ENCODE measurements at regions not wholly inside any gene's neighbourhood (a gene's known extent, or its start where the extent isn't known, plus 50 kb on each side); places are given as distances from the start of the nearest gene placed in this dataset.

- TF ChIP-seq POLR2AphosphoS5 (IDR thresholded peaks at IDR 0.05; ENCODE audit: low read depth) (no peak), EZH2 (IDR thresholded peaks at IDR 0.05; ENCODE audit: low read depth, unreplicated experiment) (no peak), CTCF (conservative IDR thresholded peaks at IDR 0.05; ENCODE audit: low read depth in 2 of 2) (no peak), CREB1 (CRISPR knock-in tag; IDR thresholded peaks at IDR 0.05; ENCODE audit: low read depth) (no peak), EZH2phosphoT487 (IDR thresholded peaks at IDR 0.05; ENCODE audit: unreplicated experiment) (no peak), REST (IDR thresholded peaks at IDR 0.05; ENCODE audit: unreplicated experiment) (no peak)
Observed at GRCh38 chr12:75812271-75813018, 219.1 kb downstream of the PHLDA1 start.

Data from GM23338 (cell line).